Activated CD8-positive, alpha-beta memory T cell treated with anti-CD3 and anti-CD28 coated beads for 4 hours (primary cell): ENCODE measurements at regions not wholly inside any gene's neighbourhood (a gene's known extent, or its start where the extent isn't known, plus 50 kb on each side); places are given as distances from the start of the nearest gene placed in this dataset.

Source experiments
- DNase-seq, 2 donors: peaks; one replicate each; pipeline ENCODE4 v3.0.0-alpha.2; 2020; ENCODE audit warnings: low read depth in 2 of 2

DNA sequence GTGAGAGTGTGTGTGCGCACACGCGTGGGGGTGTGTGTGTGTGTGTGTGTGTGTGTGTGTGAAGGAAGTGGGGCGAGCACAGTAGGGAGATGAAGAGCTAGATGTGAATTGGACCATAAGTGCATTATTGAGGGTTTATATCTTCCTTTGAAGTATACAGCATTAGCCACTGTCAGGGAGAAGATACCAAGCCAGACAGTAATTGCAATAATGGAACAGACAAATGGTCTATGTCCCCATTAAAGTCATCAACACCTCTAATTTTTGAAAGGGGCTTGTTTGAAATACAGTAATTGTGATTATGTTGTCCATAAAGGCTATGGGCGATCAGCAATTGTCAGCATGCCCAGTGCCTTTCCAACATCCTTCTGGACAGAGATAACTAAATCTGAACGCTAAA lies 429.2 kb upstream of the NR2F2 start:
- no peak for DNase-seq

DNA sequence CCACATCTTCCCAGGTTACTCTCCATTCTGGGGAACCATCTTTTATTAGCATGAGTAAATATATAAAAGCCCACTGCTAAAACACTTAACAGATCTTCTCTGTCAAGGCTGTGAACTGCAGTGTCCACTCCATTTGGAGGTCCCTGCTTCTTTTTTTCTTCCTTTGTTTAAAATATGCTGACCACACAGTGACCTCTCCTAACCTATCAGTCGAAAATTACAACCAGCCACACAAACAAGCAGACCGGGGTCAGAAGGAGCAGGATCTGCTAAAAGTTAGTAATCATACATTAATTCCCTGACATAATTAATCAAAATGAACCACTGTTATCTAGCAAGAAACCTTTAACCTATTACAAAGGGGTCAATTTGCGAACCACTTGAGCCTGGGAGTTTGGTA lies 427.9 kb upstream of the NR2F2 start:
- no peak for DNase-seq

DNA sequence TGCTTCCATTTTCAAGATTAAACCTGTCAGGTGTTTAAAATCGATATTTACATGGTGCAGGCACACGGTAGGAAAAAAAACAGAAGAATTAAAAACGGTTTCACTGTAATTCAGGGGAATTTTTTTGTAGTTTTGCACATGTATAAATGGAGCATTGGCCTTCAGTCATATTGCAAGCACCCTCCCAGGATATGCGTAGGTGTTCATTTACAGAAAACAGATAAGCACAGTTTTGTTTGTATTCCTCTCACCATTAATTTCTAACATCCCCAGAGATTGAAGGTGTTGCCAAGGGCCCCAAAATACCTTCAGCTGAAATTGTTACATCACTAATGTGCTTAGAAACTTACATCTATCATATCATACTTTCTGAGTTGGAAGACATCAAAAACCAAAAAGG lies 427.1 kb upstream of the NR2F2 start:
- DNase-seq: no peak

DNA sequence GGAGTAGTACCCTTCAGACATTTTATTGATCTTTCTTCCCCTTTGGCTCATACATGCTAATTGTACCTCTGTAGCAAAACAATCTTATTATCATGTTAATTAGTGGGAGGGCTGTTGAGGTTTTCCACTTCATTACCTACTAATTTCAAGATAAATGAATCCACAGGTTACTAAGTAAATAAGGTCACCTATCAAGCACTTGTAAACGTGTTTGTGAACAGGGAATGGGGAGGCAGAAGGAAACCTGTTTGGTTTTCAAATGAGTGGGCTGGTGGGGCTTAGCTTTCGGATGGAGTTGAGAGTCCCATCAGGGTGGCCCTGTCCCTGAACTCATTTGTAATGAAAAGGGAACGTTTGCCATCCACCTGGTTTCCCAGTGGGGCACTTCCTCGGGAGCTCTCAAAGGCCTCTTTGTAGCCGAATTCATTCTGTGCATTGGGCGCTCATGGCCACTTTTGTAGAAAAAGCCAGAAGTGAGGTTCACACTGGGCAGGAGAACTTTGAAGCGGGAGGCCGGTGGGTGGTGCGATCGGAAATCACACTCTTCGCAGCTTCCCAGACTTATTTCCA lies 419.8 kb upstream of the NR2F2 start:
- no peak for DNase-seq

DNA sequence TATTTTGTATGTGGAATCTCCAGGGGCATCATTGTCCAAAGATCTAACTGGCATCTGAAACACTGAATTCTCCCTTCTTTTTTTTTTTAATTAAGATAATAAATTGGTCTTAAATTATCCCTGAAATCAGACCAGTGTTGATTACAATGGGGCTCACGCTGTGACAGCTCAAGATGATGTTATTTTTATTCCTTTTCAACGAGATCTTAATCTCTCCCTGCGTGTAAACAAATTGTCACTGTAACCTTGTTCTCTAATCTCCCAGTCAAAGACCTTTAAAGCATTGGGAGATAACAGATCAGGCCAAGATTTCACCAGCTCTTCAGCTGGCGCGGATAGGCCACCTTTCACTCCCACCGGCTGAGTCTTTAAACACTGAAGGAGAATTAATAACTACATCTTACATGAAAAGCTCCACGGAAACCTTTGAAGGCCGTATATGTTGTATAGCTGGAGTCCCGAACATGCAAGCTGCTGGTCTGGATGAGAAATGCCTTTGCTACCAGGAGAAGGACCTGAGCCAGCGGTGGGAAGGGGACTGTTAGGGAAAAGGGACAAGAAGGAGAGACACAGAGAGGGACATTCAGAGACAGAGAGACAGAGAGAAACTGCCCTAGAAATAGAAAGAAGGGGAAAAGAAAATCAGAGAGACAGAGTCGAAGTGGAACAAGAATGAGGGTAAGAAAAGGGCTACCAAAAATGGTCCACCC lies 418.8 kb upstream of the NR2F2 start:
- DNase-seq: no peak

DNA sequence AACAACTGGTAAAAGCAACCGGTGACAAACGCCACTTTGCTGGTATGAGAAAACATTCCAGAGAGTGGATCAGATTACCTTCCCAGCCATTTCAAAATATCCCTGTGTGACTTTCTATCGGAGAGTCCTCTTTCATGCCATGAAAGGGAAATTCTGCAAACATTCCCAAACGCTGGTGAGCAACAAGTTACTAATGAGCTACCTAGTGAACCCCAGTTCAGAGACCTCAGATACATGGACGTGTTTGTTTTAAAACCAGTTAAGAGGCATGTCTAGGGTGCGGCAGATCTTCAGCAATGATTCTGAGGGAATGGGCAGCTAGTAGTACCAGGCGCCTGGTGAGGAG lies 418.2 kb upstream of the NR2F2 start:
- DNase-seq: no peak

DNA sequence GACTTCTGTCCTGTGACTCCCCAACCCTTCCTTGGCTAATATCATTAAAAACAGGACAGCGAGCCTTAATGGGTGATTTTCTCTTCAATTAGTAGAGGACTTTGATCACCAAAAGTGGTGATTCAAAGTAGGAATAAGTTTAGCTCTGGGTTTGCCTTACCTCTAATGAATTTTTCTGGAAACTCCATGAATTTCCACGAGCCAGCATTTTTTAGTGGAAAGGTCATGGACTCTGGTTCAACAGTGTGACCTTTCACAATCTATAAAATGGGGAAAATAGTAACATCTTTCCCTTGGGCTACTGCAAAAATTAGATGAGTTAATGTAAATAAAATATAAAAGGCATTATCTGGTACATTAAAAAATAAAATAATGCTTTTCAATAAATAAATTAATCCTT lies 417.8 kb upstream of the NR2F2 start:
- DNase-seq: no peak

DNA sequence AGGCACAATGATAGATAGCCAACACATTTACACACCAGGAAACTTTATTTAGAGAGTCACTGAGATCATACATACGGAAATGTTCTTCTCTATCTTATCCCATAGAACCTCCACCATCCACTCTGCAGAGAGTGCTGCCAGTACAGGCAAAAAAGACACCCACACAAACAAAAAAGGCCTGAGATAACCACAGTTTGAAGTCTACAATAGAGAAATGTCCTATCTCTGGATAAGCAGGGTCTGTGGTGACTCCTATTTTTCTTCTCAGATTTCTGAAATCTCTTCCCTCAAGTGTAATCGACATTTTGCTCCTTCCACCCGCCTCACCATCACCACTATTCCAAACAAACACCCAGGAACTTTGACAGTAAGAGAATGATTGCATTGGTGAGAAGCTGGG lies 413.9 kb upstream of the NR2F2 start:
- no peak for DNase-seq

DNA sequence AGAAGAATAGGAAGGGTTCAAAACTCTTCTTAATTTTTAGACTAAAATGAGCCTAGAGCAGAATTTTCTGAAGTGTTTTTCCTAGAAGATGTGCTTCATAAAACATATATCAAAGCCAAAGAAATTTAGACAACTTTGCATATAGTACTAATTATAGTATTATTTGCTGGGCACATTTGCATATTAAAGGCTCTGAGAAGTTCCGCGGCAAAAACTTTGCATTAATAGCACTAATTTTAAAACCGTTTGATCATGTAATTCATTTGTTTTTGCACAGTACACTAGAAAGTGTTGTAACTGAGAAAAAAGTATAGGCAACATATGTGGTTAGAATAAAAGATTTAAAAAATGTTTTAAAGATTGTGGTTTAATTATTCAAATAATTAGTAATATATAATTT lies 412.0 kb upstream of the NR2F2 start:
- DNase-seq: no peak

DNA sequence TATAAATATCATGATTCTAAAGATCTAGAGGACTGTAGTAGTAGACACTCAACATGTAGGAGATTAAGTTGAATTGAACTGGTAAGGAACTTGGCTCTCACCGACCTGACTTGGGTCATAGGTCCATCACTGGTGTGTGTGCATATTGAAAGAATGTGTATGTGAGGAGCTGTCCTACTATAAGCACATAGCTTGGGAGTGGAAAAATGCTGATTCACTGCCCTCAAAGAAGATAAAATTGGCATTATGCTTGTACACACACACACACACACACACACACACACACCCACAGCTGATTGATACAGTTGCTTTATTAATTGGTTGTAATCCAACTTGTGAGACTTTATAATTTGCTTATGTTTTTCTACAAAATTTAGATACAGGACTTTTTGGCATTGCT lies 411.0 kb upstream of the NR2F2 start:
- no peak for DNase-seq

DNA sequence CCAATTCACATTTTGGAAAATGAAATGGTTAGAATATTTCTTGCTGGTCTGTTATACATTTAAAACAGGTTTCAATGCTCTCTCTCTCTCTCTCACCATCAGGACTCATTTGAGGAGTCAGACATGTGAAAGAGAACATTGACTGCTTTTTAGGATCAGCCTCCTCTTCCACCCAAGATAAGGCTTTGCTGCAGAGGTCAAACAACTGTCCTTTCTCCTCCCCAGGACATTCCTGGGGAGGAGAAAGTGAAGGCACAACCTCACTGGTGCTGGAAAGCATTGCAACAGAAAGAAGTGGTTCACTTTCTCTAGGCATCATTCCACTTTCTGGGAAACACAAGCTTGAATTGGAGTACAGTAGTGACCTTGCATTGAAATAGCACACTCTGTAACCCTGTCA lies 409.1 kb upstream of the NR2F2 start:
- no peak for DNase-seq

DNA sequence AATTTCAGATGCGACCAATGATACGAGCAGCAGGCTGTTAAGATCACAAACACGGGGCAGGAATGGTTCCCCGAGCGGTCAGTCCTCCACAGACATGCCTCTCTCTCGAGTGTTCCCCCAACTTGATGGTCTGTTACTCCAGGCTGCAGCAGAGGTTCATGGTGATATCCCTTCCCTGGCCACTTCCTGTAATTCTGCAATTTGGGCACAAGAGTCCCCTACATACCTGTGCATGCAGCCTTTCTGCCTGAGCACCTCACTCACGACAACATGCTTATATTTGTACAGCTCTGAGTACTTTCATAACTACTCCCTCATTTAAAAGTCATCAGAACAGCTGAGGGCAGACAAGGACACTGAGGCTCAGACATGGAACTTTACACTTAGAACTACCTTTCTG lies 408.1 kb upstream of the NR2F2 start:
- no peak for DNase-seq

DNA sequence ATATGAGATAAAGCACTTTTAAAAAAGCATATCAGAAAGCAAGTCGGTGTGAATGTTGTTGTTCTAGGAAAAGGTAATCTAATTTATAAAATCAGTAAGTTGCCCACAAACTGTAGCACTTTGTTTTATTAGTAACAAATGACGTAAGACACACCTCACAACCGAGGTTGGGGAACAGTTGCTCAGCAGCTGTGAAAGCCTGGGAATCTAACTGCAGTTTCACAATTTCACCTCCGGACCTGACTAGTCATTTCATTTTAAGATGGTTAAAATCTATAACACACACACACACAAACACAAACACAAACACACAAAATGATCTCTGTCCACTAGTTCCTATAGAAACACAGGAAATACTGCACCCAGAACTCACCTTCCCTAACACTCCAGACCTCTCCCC lies 406.7 kb upstream of the NR2F2 start:
- DNase-seq: no peak

DNA sequence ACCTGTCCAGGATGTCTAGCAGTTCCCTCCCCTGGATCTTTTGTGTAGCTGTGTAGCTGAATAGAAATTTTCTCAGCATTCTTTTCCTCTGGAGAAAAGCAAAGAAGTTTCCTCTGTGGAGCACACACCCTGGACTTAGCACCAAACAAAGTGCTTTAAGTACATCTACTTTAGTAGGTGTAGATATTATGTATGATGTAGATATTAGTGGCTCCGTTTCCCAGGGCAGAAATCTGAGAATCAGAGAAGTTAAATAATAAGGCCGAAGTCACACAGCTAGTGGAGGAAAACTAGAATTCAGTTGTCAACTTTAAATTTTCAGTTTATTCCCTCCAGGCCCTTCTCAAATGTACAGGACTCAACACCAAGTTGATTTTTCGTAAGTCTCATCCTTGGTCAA lies 401.7 kb upstream of the NR2F2 start:
- DNase-seq: no peak

DNA sequence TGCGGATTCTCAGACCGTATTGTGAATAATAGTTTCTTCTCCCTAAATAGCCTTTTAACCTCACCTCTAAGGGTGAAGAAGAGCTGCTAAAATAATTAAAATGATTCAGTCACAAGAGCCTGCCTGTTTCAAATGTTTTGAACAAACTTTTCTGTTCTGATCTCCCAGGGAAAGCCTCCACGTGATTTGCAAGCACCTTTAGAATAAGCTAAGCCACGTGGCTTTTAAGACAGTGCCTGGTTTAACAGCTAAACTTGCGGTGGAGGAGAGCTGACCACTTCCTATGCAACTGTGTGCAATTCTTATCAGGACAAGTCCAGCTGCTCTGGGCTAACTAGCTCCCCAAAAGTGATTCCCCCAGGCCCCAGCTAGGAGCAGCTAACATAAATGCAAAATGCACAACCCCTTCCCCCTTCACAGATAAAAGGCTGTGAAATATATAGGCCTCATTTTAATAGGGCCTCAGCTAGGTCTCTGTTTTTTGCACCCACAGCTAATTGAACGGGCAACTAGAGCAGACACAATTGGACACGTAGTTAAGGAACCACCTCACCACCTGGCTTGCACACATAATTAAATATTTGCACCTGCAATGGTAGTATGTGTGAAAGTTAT lies 401.2 kb upstream of the NR2F2 start:
- no peak for DNase-seq

DNA sequence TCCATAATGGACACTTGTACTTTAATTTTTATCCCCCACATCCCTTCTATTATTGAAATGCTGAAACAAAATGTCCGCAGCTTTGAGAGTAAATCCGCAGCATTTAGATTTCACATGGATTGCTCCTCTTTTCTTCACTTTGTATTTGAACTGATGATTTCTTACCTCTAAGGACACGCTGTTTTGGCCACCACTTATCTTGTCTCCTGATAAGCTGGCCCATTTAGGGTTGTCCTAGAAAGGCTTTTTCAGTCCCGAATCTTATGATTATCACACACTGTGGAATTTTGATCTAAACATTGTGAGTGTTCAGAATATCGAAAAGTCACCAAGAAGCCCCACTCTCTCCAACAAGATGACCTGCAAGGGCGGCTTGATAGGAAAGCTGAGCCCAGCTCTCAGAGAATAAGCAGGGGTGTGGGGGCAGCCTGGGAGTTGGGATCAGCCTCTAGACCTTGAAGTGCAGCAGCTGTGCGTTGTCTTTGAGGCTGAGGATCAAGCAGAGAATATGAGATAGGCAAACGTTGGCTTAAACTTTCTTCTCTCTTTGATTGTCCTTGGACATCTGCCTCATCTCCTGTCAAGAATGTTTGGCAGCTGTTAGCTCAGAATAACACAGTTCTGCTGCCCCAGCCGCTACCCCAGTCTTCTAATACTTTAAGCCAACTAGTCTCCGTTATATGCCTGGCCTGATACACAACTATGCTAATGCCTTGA lies 399.7 kb upstream of the NR2F2 start:
- no peak for DNase-seq

DNA sequence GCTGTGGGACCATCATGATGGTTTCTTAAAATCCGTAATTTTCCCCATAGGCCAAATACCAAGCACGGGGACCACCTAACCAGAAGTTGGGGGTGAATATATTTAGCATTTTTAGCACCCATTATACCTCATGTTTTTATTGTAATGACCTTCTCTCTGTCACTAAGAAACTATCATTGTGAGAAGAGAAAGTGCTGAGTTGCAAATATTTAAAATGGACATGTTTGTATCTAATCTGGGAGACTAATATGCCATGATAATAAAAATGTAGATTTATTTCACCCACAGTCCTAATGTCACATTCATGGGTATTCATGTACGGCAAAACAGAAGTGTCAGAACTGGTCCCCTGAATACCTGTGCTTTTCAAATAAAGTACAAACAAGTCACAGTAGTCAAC lies 398.9 kb upstream of the NR2F2 start:
- no peak for DNase-seq

DNA sequence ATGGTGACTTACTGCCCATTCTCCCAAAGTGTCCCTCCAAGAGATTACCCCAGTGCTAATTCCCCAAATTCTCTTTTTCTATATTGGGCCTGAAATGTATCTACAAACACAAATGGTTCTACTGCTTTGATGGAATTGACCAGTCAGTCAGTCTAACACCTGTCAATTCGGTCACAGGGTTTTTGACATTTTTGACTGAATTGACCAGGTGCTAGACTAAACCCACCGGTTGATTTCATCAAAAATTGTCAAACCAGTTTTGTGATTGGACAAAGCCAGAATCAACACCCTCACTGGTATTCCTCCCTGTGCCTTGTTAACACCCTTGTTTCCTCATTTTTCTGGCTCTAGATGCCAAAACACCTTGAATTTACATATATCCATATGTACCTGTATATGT lies 398.4 kb upstream of the NR2F2 start:
- DNase-seq: no peak

DNA sequence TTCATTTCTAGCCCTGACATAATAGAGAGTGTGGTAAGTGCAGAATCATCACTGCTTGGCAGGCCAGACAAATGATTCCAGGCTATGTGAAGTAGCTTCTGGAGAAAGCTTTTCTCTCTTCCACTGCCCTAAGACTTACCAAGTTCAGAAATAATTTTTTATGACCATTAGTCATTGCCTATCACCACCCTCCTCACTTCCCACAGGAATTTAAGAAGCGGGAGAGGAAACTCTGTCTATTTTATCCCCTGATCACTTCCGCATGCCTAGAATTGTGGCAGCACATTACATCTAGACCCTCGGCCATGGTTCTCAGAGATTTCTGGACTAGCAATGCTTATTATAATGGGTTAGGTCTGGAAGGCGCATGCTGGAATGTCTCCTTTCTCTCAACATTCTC lies 397.8 kb upstream of the NR2F2 start:
- DNase-seq: no peak

DNA sequence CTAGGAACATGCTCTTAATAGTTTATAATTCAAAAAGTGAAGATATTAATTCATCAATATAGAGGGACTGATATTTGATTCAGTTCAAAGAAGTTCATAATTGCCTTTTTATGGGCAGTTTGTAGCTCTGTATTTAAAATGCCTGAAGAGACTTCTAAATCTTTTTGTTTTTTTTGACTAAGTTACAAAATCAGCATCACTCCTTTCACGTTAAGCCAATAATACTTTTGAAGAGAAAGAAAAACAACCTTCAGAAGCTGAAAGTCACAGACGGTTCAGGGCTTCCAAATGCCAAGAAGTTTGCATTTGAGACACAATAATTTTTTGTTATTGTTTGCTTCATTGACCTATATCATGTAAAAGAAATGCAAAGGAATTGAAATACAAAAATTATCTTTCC lies 394.6 kb upstream of the NR2F2 start:
- DNase-seq: no peak

DNA sequence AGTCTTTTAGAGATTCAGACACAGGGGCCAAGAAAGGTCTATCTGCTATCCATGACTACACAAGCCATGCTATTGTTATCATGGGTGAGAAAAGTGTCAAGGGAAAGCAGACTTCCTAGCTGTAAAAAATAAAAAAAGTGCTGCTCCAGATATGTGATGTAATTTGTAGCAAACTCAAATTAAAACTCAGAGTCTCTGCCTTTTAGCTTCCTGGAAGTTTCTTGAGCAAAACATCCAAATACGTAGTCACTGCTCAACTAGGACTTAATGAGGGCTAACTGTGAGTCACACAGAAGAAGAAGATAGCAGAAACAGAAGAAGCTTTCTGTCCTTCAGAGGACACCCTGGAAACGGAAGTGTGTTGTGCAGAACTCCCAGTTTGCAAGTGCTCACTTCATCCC lies 393.4 kb upstream of the NR2F2 start:
- no peak for DNase-seq

DNA sequence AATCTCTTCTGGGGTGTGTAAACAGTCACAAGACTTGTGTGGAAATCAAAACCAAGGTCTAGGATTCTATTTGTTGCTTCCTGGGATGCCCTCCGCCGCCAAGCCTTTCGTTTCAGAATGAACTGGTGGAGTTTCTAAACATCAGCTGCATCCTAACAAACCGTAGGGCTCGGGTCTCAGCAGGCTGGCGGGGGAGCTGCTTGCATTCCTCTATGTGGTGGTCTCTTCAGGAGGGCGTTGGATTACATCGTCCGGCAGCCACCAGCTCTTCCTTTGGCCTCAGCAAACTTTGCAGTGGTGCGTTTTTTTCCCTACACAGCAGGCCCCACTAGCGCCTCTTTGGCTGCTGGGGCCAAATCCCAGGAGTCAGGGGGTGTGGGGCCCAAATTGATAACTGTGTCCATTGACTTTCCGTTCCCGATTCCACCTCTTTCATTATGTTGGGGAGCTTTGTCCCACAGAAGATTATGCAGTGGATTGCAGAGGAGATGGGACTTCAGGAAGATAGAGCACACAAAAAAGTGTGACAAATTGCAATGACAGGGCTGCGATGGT lies 390.0 kb upstream of the NR2F2 start:
- DNase-seq: no peak

DNA sequence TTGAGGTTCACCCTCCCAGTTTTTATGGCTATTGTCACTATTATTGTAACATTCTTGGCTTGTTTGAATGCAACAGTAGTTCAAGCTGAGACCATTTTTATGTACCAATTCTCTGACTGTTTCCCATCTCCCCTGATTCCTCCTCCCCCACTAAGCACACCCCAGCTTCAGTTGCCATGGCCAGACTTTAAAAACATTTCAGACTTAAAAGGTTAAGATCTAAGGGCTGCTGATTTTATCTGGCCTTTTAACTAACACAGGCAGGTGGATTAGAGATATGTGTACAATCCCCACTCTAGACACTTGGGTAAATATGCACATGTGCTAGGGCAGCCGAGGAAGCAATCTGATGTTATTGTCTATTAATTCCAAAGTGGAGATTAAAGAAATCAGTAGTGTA lies 386.3 kb upstream of the NR2F2 start:
- DNase-seq: no peak
